ENCODE measurements at regions not wholly inside any gene's neighbourhood (a gene's known extent, or its start where the extent isn't known, plus 50 kb on each side); places are given as distances from the start of the nearest gene placed in this dataset.

GRCh38 chr18:28766721-28767120 lies 589.8 kb upstream of the CDH2 start:
- Histone ChIP-seq H3K9me3 (no peaks in the 10 kb centered on the region), H3K27me3 (no peaks in the 10 kb centered on the region), H3K27ac (no peak overlapping the region), H3K4me1 (no peaks in the 10 kb centered on the region), H3K4me3 (no peak overlapping the region), H3K36me3 (no peaks in the 10 kb centered on the region)
- TF ChIP-seq CTCF (IDR thresholded peaks at IDR 0.05) (no peak), POLR2AphosphoS5 (IDR thresholded peaks at IDR 0.05) (no peak), POLR2A (IDR thresholded peaks at IDR 0.05) (no peak), EP300 (IDR thresholded peaks at IDR 0.05) (no peak)
- DNase-seq (ENCODE audit: low spot score in 2 of 2) = no peak

GRCh38 chr18:28766027-28766426 lies 589.1 kb upstream of the CDH2 start:
- no peak overlapping the region for H3K4me3 ChIP-seq
- no peak for DNase-seq (ENCODE audit: low spot score in 2 of 2)
- 72% methylated on average over 2 of the region's 2 CpGs for WGBS
- no peak for TF ChIP-seq POLR2A (IDR thresholded peaks at IDR 0.05)
- no peaks in the 10 kb centered on the region for H3K9me3 ChIP-seq
- no peaks in the 10 kb centered on the region for H3K36me3 ChIP-seq
- no peaks in the 10 kb centered on the region for H3K4me1 ChIP-seq
- no peak overlapping the region for H3K27ac ChIP-seq
- no peaks in the 10 kb centered on the region for H3K27me3 ChIP-seq

GRCh38 chr18:28760299-28760698 lies 583.4 kb upstream of the CDH2 start:
- no peak overlapping the region for H3K27ac ChIP-seq
- no peak overlapping the region for H3K4me3 ChIP-seq
- WGBS = 81% methylated on average over 5 of the region's 5 CpGs
- no peak for DNase-seq (ENCODE audit: low spot score in 2 of 2)
- H3K9me3 ChIP-seq = no peaks in the 10 kb centered on the region
- no peaks in the 10 kb centered on the region for H3K27me3 ChIP-seq
- no peak for TF ChIP-seq EP300 (IDR thresholded peaks at IDR 0.05)
- TF ChIP-seq CTCF (IDR thresholded peaks at IDR 0.05) = no peak
- no peak for TF ChIP-seq POLR2AphosphoS5 (IDR thresholded peaks at IDR 0.05)
- no peaks in the 10 kb centered on the region for H3K4me1 ChIP-seq
- H3K36me3 ChIP-seq = no peaks in the 10 kb centered on the region

- H3K4me1 ChIP-seq = no peaks in the 10 kb centered on the region
- no peaks in the 10 kb centered on the region for H3K27me3 ChIP-seq
- TF ChIP-seq EP300 (IDR thresholded peaks at IDR 0.05) = no peak
- no peak for TF ChIP-seq POLR2A (IDR thresholded peaks at IDR 0.05)
- TF ChIP-seq POLR2AphosphoS5 (IDR thresholded peaks at IDR 0.05) = no peak
- no peak for TF ChIP-seq CTCF (IDR thresholded peaks at IDR 0.05)
- WGBS = 56% methylated on average over 3 of the region's 3 CpGs
- no peaks in the 10 kb centered on the region for H3K36me3 ChIP-seq
- no peak overlapping the region for H3K27ac ChIP-seq
- no peaks in the 10 kb centered on the region for H3K9me3 ChIP-seq
- H3K4me3 ChIP-seq = no peak overlapping the region
- DNase-seq (ENCODE audit: low spot score in 2 of 2) = no peak
Observed at GRCh38 chr18:28757466-28758008, 580.6 kb upstream of the CDH2 start.

- Histone ChIP-seq H3K4me3 (no peak overlapping the region), H3K9me3 (no peaks in the 10 kb centered on the region), H3K36me3 (no peaks in the 10 kb centered on the region), H3K4me1 (no peaks in the 10 kb centered on the region), H3K27ac (no peak overlapping the region), H3K27me3 (no peaks in the 10 kb centered on the region)
- TF ChIP-seq POLR2AphosphoS5 (IDR thresholded peaks at IDR 0.05) = no peak
- TF ChIP-seq POLR2A (IDR thresholded peaks at IDR 0.05) = no peak
- TF ChIP-seq EP300 (IDR thresholded peaks at IDR 0.05) = no peak
- no peak for TF ChIP-seq CTCF (IDR thresholded peaks at IDR 0.05)
- DNase-seq (ENCODE audit: low spot score in 2 of 2) = no peak
- 87% methylated on average over 4 of the region's 4 CpGs for WGBS
Observed at GRCh38 chr18:28743115-28743514, 566.2 kb upstream of the CDH2 start.

- DNase-seq (ENCODE audit: low spot score in 2 of 2) = no peak
- no peaks in the 10 kb centered on the region for H3K4me1 ChIP-seq
- no peaks in the 10 kb centered on the region for H3K9me3 ChIP-seq
- no peak overlapping the region for H3K4me3 ChIP-seq
- no peaks in the 10 kb centered on the region for H3K36me3 ChIP-seq
- WGBS = 58% methylated on average over 1 of the region's 1 CpG
- no peak overlapping the region for H3K27ac ChIP-seq
- TF ChIP-seq EP300 (IDR thresholded peaks at IDR 0.05) (no peak), CTCF (IDR thresholded peaks at IDR 0.05) (no peak), POLR2A (IDR thresholded peaks at IDR 0.05) (no peak), POLR2AphosphoS5 (IDR thresholded peaks at IDR 0.05) (no peak)
- no peaks in the 10 kb centered on the region for H3K27me3 ChIP-seq
Observed at GRCh38 chr18:28740575-28740974, 563.6 kb upstream of the CDH2 start.
